ENCODE measurements at regions not wholly inside any gene's neighbourhood (a gene's known extent, or its start where the extent isn't known, plus 50 kb on each side); places are given as distances from the start of the nearest gene placed in this dataset.
"Not testable (repeated sequence)": the region's sequence is repeated elsewhere in the genome, so short reads cannot be mapped to it uniquely, and the experiment has no call there.

GRCh38 chr14:103260629-103261124, 73.4 kb upstream of the EIF5 start:
- DNase-seq (ENCODE audit: low read depth, low spot score), result peak; percentile 6

DNA sequence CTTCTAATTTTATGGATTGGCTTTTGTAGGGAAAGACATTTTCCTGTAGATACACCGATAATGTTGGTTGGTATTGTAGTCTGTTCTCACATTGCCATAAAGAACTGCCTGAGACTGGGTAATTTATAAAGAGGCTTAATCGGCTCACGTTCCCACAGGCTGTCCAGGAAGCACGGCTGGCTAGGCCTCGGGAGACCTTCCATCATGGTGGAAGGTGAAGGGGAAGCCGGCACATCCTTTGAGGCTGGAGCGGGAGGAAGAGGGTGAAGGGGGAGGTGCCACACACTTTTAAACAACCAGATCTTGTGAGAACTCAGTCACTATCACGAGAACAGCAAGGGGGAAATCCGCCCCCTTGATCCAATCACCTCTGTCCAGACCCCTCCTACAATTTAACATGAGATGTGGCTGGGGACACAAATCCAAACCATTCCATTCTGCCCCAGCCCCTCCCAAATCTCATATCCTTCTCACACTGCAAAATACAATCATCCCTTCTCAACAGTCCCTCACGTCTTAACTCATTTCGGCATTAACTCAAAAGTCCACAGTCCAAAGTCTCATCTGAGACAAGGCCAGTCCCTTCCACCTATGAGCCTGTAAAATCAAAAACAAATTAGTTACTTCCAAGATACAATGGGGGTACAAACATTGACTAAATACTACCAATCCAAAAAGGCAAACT, 66.7 kb upstream of the EIF5 start:
- DNase-seq (ENCODE audit: low read depth, low spot score), result no peak

- DNase-seq (ENCODE audit: low read depth, low spot score), result no peak
Measured at GRCh38 chr14:103271189-103271588, 62.8 kb upstream of the EIF5 start.

DNA sequence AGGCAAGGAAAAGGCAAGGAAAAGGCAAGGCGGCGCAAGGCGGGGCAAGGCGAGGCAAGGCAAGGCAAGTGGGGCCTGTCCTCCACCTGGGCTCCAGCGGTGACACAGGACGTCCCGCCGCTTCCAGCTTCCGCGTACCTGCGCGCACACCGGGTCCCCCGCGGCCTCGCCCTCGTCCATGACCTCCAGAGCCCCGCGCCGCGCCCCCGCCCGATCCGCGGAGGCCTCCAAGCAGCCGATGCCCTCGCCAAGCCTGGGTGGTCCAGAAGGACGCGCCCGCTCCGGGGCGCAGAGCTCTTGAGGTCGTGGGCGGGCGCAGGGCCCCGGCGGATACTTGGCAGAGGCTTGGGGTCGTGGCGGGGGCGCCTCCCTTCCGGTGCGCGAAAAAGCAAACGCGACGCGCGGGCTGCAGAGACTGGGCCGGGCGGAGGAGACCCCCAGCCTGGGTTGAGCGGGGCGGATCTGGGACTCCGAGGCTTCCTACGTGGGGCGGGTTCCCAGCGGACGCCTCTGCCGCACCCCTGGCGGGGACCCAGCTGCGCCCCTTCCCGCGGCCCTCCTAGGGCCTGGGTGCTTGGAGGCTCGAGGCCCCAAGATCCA, 60.8 kb upstream of the EIF5 start:
- DNase-seq (ENCODE audit: low read depth, low spot score), result no peak

GRCh38 chr14:103273745-103274615, 60.1 kb upstream of the EIF5 start:
- no peak for DNase-seq (ENCODE audit: low read depth, low spot score)

DNA sequence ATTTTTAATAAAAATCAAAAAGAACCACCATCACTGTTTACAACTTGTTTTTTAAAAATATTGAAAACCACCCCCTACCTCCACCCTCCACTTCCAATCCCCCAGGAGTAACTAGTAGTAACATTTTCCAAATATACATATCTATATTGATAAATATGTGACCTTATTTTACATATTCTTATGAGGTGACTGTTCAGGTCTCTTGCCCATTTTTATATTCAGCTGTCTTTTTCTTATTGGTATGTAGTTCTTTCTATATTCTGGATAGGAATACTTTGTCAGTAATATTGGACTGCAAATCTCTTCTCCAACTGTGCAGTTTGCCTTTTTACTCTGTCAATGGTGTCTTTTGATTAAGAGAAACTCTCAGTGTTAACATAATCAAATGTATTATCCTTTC, 59.0 kb upstream of the EIF5 start:
- no peak for DNase-seq (ENCODE audit: low read depth, low spot score)

DNA sequence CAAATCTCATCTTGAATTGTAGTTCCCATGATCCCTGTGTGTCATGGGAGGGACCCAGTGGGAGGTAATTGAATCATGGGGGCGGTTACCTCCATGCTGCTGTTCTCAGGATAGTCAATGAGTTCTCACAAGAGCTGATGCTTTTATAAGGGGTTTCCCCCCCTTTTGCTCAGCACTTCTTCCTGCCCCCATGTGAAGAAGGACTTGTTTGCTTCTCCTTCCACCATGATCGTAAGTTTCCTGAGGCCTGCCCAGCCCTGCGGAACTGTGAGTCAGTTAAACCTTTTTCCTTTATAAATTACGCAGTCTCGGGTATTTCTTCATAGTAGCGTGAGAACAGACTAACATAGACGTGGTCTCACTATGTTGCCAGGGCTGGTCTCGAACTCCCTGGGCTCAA, 56.1 kb upstream of the EIF5 start:
- DNase-seq (ENCODE audit: low read depth, low spot score), result no peak

- DNase-seq (ENCODE audit: low read depth, low spot score), result no peak
Measured at GRCh38 chr14:103279142-103280025, 54.7 kb upstream of the EIF5 start.

- DNase-seq (ENCODE audit: low read depth, low spot score), result no peak
Measured at GRCh38 chr14:103280278-103280928, 53.6 kb upstream of the EIF5 start.

GRCh38 chr14:103281496-103282231, 52.4 kb upstream of the EIF5 start:
- peak; percentile 12 for DNase-seq (ENCODE audit: low read depth, low spot score)

DNA sequence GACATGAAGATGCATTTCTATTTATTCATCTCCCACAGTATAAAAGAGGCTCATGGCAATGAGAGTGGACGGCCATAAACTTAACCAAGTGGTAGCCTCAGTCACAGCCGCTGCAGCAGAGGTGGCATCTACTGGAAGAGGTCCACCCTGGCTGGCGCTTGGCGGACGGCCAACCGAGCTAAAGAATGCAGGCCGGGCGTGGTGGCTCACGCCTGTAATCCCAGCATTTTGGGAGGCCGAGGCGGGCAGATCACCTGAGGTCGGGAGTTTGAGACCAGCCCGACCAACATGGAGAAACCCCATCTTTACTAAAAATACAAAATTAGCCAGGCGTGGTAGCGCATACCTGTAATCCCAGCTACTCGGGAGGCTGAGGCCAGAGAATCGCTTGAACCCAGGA, 51.7 kb upstream of the EIF5 start:
- not testable (repeated sequence) for DNase-seq (ENCODE audit: low read depth, low spot score)

DNA sequence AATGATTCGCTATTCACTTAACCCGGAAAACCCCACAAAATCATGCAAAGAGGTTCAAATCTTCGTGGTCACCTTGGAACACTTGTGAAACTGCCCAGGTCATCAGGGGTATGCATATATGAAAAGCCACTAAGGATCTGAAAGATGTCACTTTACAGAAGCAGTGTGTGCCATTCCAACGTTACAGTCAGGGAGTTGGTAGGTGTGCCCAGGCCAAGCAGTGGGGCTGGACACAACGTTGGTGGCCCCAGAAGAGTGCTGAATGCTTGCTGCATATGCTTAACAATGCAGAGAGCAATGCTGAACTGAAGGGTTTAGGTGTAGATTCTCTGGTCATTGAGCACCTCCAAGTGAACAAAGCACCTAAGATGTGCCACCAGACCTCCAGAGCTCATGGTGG, 51.1 kb upstream of the EIF5 start:
- DNase-seq (ENCODE audit: low read depth, low spot score), result no peak

- DNase-seq (ENCODE audit: low read depth, low spot score), result no peak
Measured at GRCh38 chr14:103283916-103284315, 50.1 kb upstream of the EIF5 start.
